SU-DHL-6 (cell line): ENCODE measurements at regions not wholly inside any gene's neighbourhood (a gene's known extent, or its start where the extent isn't known, plus 50 kb on each side); places are given as distances from the start of the nearest gene placed in this dataset.

ENCODE experiments used
- EZH2phosphoT487 ChIP-seq: fragments of 200-600 bp; sonication (generic), shearing (Covaris generic); conservative IDR thresholded peaks from 2 replicates; pipeline ENCODE4 v1.6.1; 2018; ENCODE audit warnings: mild to moderate bottlenecking, antibody characterized with exemption, low read length, moderate library complexity, mixed read lengths
- TF ChIP-seq, protein P1 (sequence below): fragments of 200-600 bp; sonication (generic); IDR thresholded peaks from one replicate; pipeline ENCODE4 v1.5.1; 2017; ENCODE audit warnings: antibody characterized with exemption, mild to moderate bottlenecking, low read length, moderate library complexity; ENCODE audit not compliant: insufficient read depth, poor library complexity, severe bottlenecking

DNA sequence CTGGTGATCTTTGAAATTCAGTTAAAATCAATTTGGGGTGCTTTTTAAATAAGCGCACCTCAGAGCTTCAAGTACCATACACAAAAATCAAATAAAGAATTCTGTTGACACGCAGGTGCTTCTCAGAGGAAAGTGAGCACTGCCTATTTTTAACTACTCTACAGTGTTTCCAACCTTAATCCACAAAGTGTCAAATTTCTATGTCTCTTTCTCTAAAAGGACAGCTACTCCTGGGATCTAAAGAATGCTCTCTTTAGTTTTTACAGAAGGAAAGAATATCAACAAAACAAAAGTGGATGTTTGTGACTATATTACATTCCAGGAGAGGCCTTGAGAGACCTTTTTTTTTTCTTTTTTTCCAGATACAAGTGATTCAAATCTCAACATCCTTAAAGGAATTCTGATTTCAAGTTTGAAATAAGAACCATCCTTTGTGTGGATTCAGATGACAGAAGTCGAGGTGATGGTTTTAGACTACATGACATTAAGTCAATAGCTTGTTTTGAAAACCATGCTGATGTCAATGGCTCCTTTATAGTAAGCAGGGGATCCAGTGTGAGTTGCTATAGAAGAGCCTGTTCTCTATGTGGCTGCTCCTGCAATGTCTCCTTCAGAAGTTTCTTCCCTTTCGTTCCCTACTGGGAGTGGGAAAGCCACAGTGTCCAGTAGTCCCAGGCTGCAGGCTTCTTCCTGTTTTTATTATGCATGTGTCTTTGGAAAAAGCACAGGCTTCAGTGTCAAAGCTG is 67.2 kb upstream of the DEFB112 start:
- TF ChIP-seq, protein P1, sequence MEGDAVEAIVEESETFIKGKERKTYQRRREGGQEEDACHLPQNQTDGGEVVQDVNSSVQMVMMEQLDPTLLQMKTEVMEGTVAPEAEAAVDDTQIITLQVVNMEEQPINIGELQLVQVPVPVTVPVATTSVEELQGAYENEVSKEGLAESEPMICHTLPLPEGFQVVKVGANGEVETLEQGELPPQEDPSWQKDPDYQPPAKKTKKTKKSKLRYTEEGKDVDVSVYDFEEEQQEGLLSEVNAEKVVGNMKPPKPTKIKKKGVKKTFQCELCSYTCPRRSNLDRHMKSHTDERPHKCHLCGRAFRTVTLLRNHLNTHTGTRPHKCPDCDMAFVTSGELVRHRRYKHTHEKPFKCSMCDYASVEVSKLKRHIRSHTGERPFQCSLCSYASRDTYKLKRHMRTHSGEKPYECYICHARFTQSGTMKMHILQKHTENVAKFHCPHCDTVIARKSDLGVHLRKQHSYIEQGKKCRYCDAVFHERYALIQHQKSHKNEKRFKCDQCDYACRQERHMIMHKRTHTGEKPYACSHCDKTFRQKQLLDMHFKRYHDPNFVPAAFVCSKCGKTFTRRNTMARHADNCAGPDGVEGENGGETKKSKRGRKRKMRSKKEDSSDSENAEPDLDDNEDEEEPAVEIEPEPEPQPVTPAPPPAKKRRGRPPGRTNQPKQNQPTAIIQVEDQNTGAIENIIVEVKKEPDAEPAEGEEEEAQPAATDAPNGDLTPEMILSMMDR = no peak
- TF ChIP-seq EZH2phosphoT487 = no peak
